SK-N-SH treated with all-trans-retinoic acid at 6 μM for 48 hours (cell line): ENCODE measurements at regions not wholly inside any gene's neighbourhood (a gene's known extent, or its start where the extent isn't known, plus 50 kb on each side); places are given as distances from the start of the nearest gene placed in this dataset.

Source experiments
- OSR1 ChIP-seq: fragments of 250-450 bp; sonication (Bioruptor Pico); IDR thresholded peaks from 2 replicates; pipeline ENCODE4 v1.8.0; 2022; ENCODE audit warnings: moderate library complexity, mild to moderate bottlenecking, inconsistent platforms
- PATZ1 ChIP-seq: fragments of 250-450 bp; sonication (Bioruptor Pico); IDR thresholded peaks from 2 replicates; pipeline ENCODE4 v1.8.0; 2020; ENCODE audit warnings: mild to moderate bottlenecking, moderate library complexity, borderline replicate concordance
- RARB ChIP-seq: fragments of 250-450 bp; sonication (Bioruptor Pico); IDR thresholded peaks from 2 replicates; pipeline ENCODE4 v1.8.0; 2021; ENCODE audit warnings: mild to moderate bottlenecking, moderate library complexity
- SNAI2 ChIP-seq: fragments of 250-450 bp; sonication (Bioruptor Pico); IDR thresholded peaks from 2 replicates; pipeline ENCODE4 v1.5.0; 2020; ENCODE audit warnings: mild to moderate bottlenecking, moderate library complexity
- TOX ChIP-seq: fragments of 250-450 bp; sonication (Bioruptor Pico); IDR thresholded peaks from 2 replicates; pipeline ENCODE4 v1.8.0; 2021; ENCODE audit warnings: mild to moderate bottlenecking, moderate library complexity, borderline replicate concordance
- ZC3H10 ChIP-seq: fragments of 250-450 bp; sonication (Bioruptor Pico); IDR thresholded peaks from 2 replicates; pipeline ENCODE4 v1.5.1; 2021; ENCODE audit warnings: mild to moderate bottlenecking, moderate library complexity
- ZFP3 ChIP-seq: fragments of 250-450 bp; sonication (Bioruptor Pico); IDR thresholded peaks from 2 replicates; pipeline ENCODE4 v1.5.0; 2020; ENCODE audit warnings: mild to moderate bottlenecking, moderate library complexity
- ZFP30 ChIP-seq: fragments of 450-650 bp; formaldehyde crosslinking; IDR thresholded peaks from 2 replicates; pipeline ENCODE4 v1.5.0; 2022; ENCODE audit warnings: mild to moderate bottlenecking, moderate library complexity
- ZNF565 ChIP-seq: fragments of 450-650 bp; formaldehyde crosslinking; conservative IDR thresholded peaks from 2 replicates; pipeline ENCODE4 v1.5.0; 2020; ENCODE audit warnings: low read depth, mild to moderate bottlenecking, moderate library complexity
- ZNF70 ChIP-seq: fragments of 450-650 bp; formaldehyde crosslinking; IDR thresholded peaks from 2 replicates; pipeline ENCODE4 v1.5.0; 2020; ENCODE audit warnings: mild to moderate bottlenecking, moderate library complexity

- TF ChIP-seq TOX, result no peak
- TF ChIP-seq RARB (CRISPR knock-in tag), result no peak
- TF ChIP-seq ZFP3 (CRISPR knock-in tag), result no peak
- TF ChIP-seq SNAI2, result no peak
- TF ChIP-seq OSR1 (CRISPR knock-in tag), result no peak
- TF ChIP-seq ZNF565, result no peak
- TF ChIP-seq ZNF70 (CRISPR knock-in tag), result no peak
- no peak for TF ChIP-seq ZFP30
- no peak for TF ChIP-seq ZC3H10 (CRISPR knock-in tag)
- no peak for TF ChIP-seq PATZ1 (CRISPR knock-in tag)
Observed at GRCh38 chr5:62790348-62790747, 211.7 kb downstream of the LRRC70 start.
